K562 (cell line): ENCODE measurements at regions not wholly inside any gene's neighbourhood (a gene's known extent, or its start where the extent isn't known, plus 50 kb on each side); places are given as distances from the start of the nearest gene placed in this dataset.

Source experiments
- ATAC-seq: fragments of 200-7000 bp; cut with Tn5 transposase; 3 replicates; pipeline ENCODE4 v1.9.1; 2020; ENCODE audit warnings: moderate library complexity
- BruUV-seq: library from RNA; stranded (reverse); fragments of 400-500 nt; replicated peaks from 2 replicates; lab custom pipeline; 2021; lab: Mats Ljungman, UMichigan
- CTCF ChIA-PET: fragments of 300-600 bp; formaldehyde crosslinking; extraction: SDS; loops from one replicate; lab custom pipeline; 2021; ENCODE audit warnings: low intra/inter-chr PET ratio; lab: Yijun Ruan, JAX
- POLR2A ChIA-PET: fragments of 300-600, 350-650 bp; sonication (Branson Sonifier 250); formaldehyde crosslinking; extraction: SDS; loops from one replicate; lab custom pipeline; 2021; ENCODE audit warnings: antibody characterized with exemption, inconsistent platforms; lab: Yijun Ruan, JAX
- DNase-seq, 4 experiments: peaks; one replicate each; pipeline versions ENCODE4 v3.0.0 to v3.0.0-alpha.2; 2011 to 2018; ENCODE audit warnings: low spot score in 3 of 4, mixed read lengths in 3 of 4; ENCODE audit errors: extremely low read depth in 1 of 4
- FAIRE-seq: peaks from 2 replicates; lab custom pipeline; 2011; peaks lifted over from hg19 to GRCh38; lab: Jason Lieb, UNC
- H2AFZ ChIP-seq: 2 replicates; pipeline ENCODE4 v1.6.0; 2011; ENCODE audit warnings: low read depth, low read length, control low read depth, inconsistent platforms
- H3K27ac ChIP-seq: fragments of 200-600 bp; 3 replicates; pipeline ENCODE4 v1.8.0; 2011; ENCODE audit warnings: low read depth, mild to moderate bottlenecking, control low read depth, inconsistent platforms, low read length, moderate library complexity, mixed read lengths; ENCODE audit errors: extremely low read depth
- H3K27me3 ChIP-seq, 2 experiments: fragments of 300-600 bp in 1 of 2; 2 replicates in 1 of 2; 3 replicates in 1 of 2; pipeline versions ENCODE4 v1.6.0 to v1.8.0; 2011; ENCODE audit warnings: inconsistent platforms in 2 of 2, low read length in 2 of 2, mild to moderate bottlenecking in 1 of 2, mixed read lengths in 1 of 2, moderate library complexity in 1 of 2; ENCODE audit not compliant: control insufficient read depth in 2 of 2, insufficient read depth in 2 of 2
- H3K36me3 ChIP-seq: fragments of 300-600 bp; 3 replicates; pipeline ENCODE4 v1.8.0; 2011; ENCODE audit warnings: mild to moderate bottlenecking, low read length, inconsistent platforms; ENCODE audit not compliant: control insufficient read depth, insufficient read depth
- H3K4me1 ChIP-seq, 2 experiments: fragments of 200-600 bp in 1 of 2; replicated peaks in 1 of 2; 2 replicates in 1 of 2; 3 replicates in 1 of 2; pipeline versions ENCODE4 v1.5.1 to v1.8.0; 2011; ENCODE audit warnings: inconsistent platforms in 2 of 2, low read length in 2 of 2, mild to moderate bottlenecking in 1 of 2, mixed read lengths in 1 of 2, moderate library complexity in 1 of 2; ENCODE audit not compliant: control insufficient read depth in 2 of 2, insufficient read depth in 2 of 2
- H3K4me2 ChIP-seq: 2 replicates; pipeline ENCODE4 v1.6.1; 2011; ENCODE audit warnings: low read length, control low read depth, inconsistent platforms, mixed read lengths; ENCODE audit not compliant: insufficient read depth
- H3K4me3 ChIP-seq: fragments of 200-600 bp; sonication (generic), shearing (Covaris generic); 2 replicates; pipeline ENCODE4 v1.5.1; 2016; ENCODE audit warnings: control low read depth, inconsistent platforms
- H3K79me2 ChIP-seq: fragments of 200-600 bp; 3 replicates; pipeline ENCODE4 v1.8.0; 2011; ENCODE audit warnings: low read length, inconsistent platforms; ENCODE audit not compliant: control insufficient read depth, insufficient read depth
- H3K9ac ChIP-seq, 2 experiments: 2 replicates each; pipeline versions ENCODE4 v1.6.0 to v1.6.1; 2011; ENCODE audit warnings: low read depth in 2 of 2, low read length in 2 of 2, control low read depth in 1 of 2, inconsistent platforms in 1 of 2, mild to moderate bottlenecking in 1 of 2, mixed read lengths in 1 of 2; ENCODE audit not compliant: insufficient read depth in 1 of 2
- H3K9me1 ChIP-seq: one replicate; pipeline ENCODE4 v1.6.0; 2011; ENCODE audit warnings: inconsistent platforms, mild to moderate bottlenecking, low read length, moderate library complexity; ENCODE audit not compliant: control insufficient read depth, insufficient read depth
- H3K9me3 ChIP-seq: replicated peaks from 2 replicates; pipeline ENCODE4 v1.5.1; 2011; ENCODE audit warnings: low read depth, low read length, inconsistent platforms; ENCODE audit not compliant: control insufficient read depth, insufficient read depth
- H4K20me1 ChIP-seq: replicated peaks from 2 replicates; pipeline ENCODE4 v1.6.1; 2011; ENCODE audit warnings: low read length, inconsistent platforms, mixed read lengths; ENCODE audit not compliant: control insufficient read depth, insufficient read depth
- BRD9 ChIP-seq: fragments of 450-650 bp; IDR thresholded peaks from 2 replicates; pipeline ENCODE4 v1.6.1; 2018; ENCODE audit warnings: low read depth; ENCODE audit not compliant: partially characterized antibody
- COPS2 ChIP-seq: fragments of 450-650 bp; conservative IDR thresholded peaks from 2 replicates; pipeline ENCODE4 v1.6.1; 2016; ENCODE audit warnings: mild to moderate bottlenecking, moderate library complexity
- DACH1 ChIP-seq: fragments of 450-650 bp; IDR thresholded peaks from 2 replicates; pipeline ENCODE4 v1.6.1; 2018; ENCODE audit not compliant: partially characterized antibody
- FOXJ3 ChIP-seq: sonication (generic); formaldehyde crosslinking; IDR thresholded peaks from 2 replicates; pipeline ENCODE4 v1.4.0; 2020; ENCODE audit warnings: mild to moderate bottlenecking, missing genetic modification reagents
- HMBOX1 ChIP-seq: sonication (generic); IDR thresholded peaks from 2 replicates; pipeline ENCODE4 v1.6.1; 2016
- HNRNPLL ChIP-seq: fragments of 200-400 bp; formaldehyde crosslinking; IDR thresholded peaks from 2 replicates; pipeline ENCODE4 v1.6.1; 2017; ENCODE audit warnings: low read length, low read depth, mild to moderate bottlenecking; ENCODE audit not compliant: poor library complexity, severe bottlenecking
- NCOA2 ChIP-seq, 2 experiments: fragments of 450-650 bp; IDR thresholded peaks; 2 replicates each; pipeline ENCODE4 v1.6.1; 2018; ENCODE audit warnings: mild to moderate bottlenecking in 2 of 2, moderate library complexity in 1 of 2; ENCODE audit not compliant: partially characterized antibody in 2 of 2
- NFYB ChIP-seq: IDR thresholded peaks from 2 replicates; pipeline ENCODE4 v1.6.1; 2011; ENCODE audit warnings: mild to moderate bottlenecking, moderate library complexity; ENCODE audit not compliant: insufficient read length; ENCODE audit errors: extremely low read depth
- NRF1 ChIP-seq, 2 experiments: fragments of 450-650 bp; IDR thresholded peaks in 1 of 2; conservative IDR thresholded peaks in 1 of 2; 2 replicates each; pipeline ENCODE4 v1.6.1; 2014; ENCODE audit warnings: mild to moderate bottlenecking in 2 of 2
- PCBP1 ChIP-seq: fragments of 200-400 bp; formaldehyde crosslinking; IDR thresholded peaks from 2 replicates; pipeline ENCODE4 v1.6.1; 2018; ENCODE audit warnings: mild to moderate bottlenecking, low read depth, low read length; ENCODE audit not compliant: poor library complexity, severe bottlenecking
- SUPT5H ChIP-seq: fragments of 450-650 bp; IDR thresholded peaks from 2 replicates; pipeline ENCODE4 v1.6.1; 2016
- TAF9B ChIP-seq: fragments of 450-650 bp; IDR thresholded peaks from 2 replicates; pipeline ENCODE4 v1.6.1; 2018; ENCODE audit warnings: mild to moderate bottlenecking; ENCODE audit not compliant: partially characterized antibody
- ZNF146 ChIP-seq: IDR thresholded peaks from one replicate; pipeline ENCODE4 v1.6.1; 2018; ENCODE audit warnings: missing compliant biosample characterization; ENCODE audit not compliant: unreplicated experiment
- ZNF174 ChIP-seq: fragments of 250-450 bp; sonication (Bioruptor Pico); IDR thresholded peaks from 2 replicates; pipeline ENCODE4 v1.4.0; 2020; ENCODE audit warnings: mild to moderate bottlenecking
- ZNF586 ChIP-seq: fragments of 450-650 bp; formaldehyde crosslinking; conservative IDR thresholded peaks from 2 replicates; pipeline ENCODE4 v1.4.0; 2020; ENCODE audit warnings: mild to moderate bottlenecking, moderate library complexity
- ZNF717 ChIP-seq: fragments of 250-450 bp; sonication (Bioruptor Pico); IDR thresholded peaks from 2 replicates; pipeline ENCODE4 v1.5.0; 2021
- WGBS: fragments of 100-300 bp; shearing (Covaris generic); methylation state at CpG from one replicate; pipeline ENCODE4 v1.1.6; 2016; ENCODE audit warnings: low coverage, mixed read lengths; ENCODE audit not compliant: insufficient coverage; ENCODE audit errors: missing lambda C conversion rate; 5-methylcytosine and 5-hydroxymethylcytosine counted together
- in situ Hi-C: fragments of 300-500 bp; cut with MboI; formaldehyde crosslinking; loops from 4 replicates; pipeline ENCODE4 v1.15.0; 2018; ENCODE audit warnings: inconsistent platforms, mixed read lengths
- intact Hi-C: fragments of 100-400 bp; cut with micrococcal nuclease; formaldehyde crosslinking; loops from 2 replicates; pipeline ENCODE4 v1.14.2; 2022
- TF ChIP-seq, protein P1 (sequence below): fragments of 250-450 bp; sonication (Bioruptor Pico); IDR thresholded peaks from 2 replicates; pipeline ENCODE4 v1.8.0; 2022; ENCODE audit warnings: inconsistent platforms, mild to moderate bottlenecking, moderate library complexity, borderline replicate concordance
- TF ChIP-seq, protein P2 (sequence below): fragments of 250-450 bp; sonication (Bioruptor Pico); IDR thresholded peaks from 2 replicates; pipeline ENCODE4 v1.4.0; 2020; ENCODE audit warnings: borderline replicate concordance

GRCh38 chr2:76312236-76312635 is 601.5 kb upstream of the GCFC2 start (continued):
- no peak for TF ChIP-seq NFYB
- TF ChIP-seq ZNF146 (CRISPR knock-in tag): no peak
- TF ChIP-seq DACH1: no peak
- TF ChIP-seq BRD9: no peak

- Histone ChIP-seq H3K79me2 (no peaks in the 10 kb centered on the region), H3K4me3 (no peak overlapping the region), H3K9me3 (no peaks in the 10 kb centered on the region), H3K27me3 (no peaks in the 10 kb centered on the region), H3K4me2 (no peak overlapping the region), H3K36me3 (no peaks in the 10 kb centered on the region), H4K20me1 (no peaks in the 10 kb centered on the region), H3K27ac (no peak overlapping the region), H3K4me1 (no peaks in the 10 kb centered on the region), H2AFZ (no peak overlapping the region), H3K9me1 (no peaks in the 10 kb centered on the region), H3K9ac (no peak overlapping the region)
- WGBS: 8% methylated on average over 4 of the region's 4 CpGs
- ATAC-seq: no peak
- BruUV-seq: no TSS peak
- no peak for DNase-seq
- ChIA-PET CTCF (no interaction called here), POLR2A (no interaction called here)
- intact Hi-C loops (no loop called here), in situ Hi-C loops (no loop called here)
- TF ChIP-seq ZNF717 (CRISPR knock-in tag): no peak
- no peak for TF ChIP-seq HNRNPLL
- no peak for TF ChIP-seq FOXJ3
- TF ChIP-seq, protein P1, sequence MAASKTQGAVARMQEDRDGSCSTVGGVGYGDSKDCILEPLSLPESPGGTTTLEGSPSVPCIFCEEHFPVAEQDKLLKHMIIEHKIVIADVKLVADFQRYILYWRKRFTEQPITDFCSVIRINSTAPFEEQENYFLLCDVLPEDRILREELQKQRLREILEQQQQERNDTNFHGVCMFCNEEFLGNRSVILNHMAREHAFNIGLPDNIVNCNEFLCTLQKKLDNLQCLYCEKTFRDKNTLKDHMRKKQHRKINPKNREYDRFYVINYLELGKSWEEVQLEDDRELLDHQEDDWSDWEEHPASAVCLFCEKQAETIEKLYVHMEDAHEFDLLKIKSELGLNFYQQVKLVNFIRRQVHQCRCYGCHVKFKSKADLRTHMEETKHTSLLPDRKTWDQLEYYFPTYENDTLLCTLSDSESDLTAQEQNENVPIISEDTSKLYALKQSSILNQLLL (CRISPR knock-in tag): no peak
- no peak for TF ChIP-seq ZNF174
- no peak for TF ChIP-seq PCBP1
- no peak for TF ChIP-seq NCOA2 (IDR thresholded peaks at IDR 0.05; ENCODE audit: partially characterized antibody in 2 of 2)
- TF ChIP-seq, protein P2, sequence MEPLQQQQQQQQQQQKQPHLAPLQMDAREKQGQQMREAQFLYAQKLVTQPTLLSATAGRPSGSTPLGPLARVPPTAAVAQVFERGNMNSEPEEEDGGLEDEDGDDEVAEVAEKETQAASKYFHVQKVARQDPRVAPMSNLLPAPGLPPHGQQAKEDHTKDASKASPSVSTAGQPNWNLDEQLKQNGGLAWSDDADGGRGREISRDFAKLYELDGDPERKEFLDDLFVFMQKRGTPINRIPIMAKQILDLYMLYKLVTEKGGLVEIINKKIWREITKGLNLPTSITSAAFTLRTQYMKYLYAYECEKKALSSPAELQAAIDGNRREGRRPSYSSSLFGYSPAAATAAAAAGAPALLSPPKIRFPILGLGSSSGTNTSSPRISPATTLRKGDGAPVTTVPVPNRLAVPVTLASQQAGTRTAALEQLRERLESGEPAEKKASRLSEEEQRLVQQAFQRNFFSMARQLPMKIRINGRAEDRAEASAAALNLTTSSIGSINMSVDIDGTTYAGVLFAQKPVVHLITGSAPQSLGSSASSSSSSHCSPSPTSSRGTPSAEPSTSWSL: no peak
- TF ChIP-seq ZNF586 (CRISPR knock-in tag): no peak
- TF ChIP-seq HMBOX1: no peak
- TF ChIP-seq TAF9B: no peak
- no peak for TF ChIP-seq NRF1 (conservative IDR thresholded peaks at IDR 0.05 in 1 of 2, IDR thresholded peaks at IDR 0.05 in 1 of 2)
- TF ChIP-seq COPS2: no peak
- no peak for TF ChIP-seq SUPT5H
- no peak for FAIRE-seq
These were observed 601.0 kb upstream of the GCFC2 start for GRCh38 chr2:76311728-76312127.
